Tibial nerve (tissue), 4 donors: ENCODE measurements at regions not wholly inside any gene's neighbourhood (a gene's known extent, or its start where the extent isn't known, plus 50 kb on each side); places are given as distances from the start of the nearest gene placed in this dataset.
"Not testable (repeated sequence)": the region's sequence is repeated elsewhere in the genome, so short reads cannot be mapped to it uniquely, and the experiment has no call there.

Experiments used
- DNase-seq, 2 donors: peaks; one replicate each; pipeline ENCODE4 v3.0.0-alpha.2; 2019; ENCODE audit warnings: low spot score in 2 of 2
- H3K27ac ChIP-seq, 4 donors: fragments of 200-600 bp; sonication (generic) in 3 of 4; one replicate each; pipeline ENCODE4 v1.5.1; 2017 to 2019; ENCODE audit warnings: mild to moderate bottlenecking in 1 of 4
- H3K27me3 ChIP-seq, 2 donors: fragments of 200-600 bp; sonication (generic) in 1 of 2; one replicate each; pipeline versions ENCODE4 v1.5.1 to v1.6.0; 2017 to 2019
- H3K36me3 ChIP-seq, 3 donors: fragments of 200-600 bp; sonication (generic); one replicate each; pipeline ENCODE4 v1.5.1; 2018 to 2019
- H3K4me1 ChIP-seq, 4 donors: fragments of 200-600 bp; sonication (generic) in 3 of 4; one replicate each; pipeline ENCODE4 v1.5.1; 2017 to 2019
- H3K4me3 ChIP-seq, 4 donors: fragments of 200-600 bp; sonication (generic) in 3 of 4; one replicate each; pipeline ENCODE4 v1.5.1; 2017 to 2019; ENCODE audit warnings: mild to moderate bottlenecking in 1 of 4, moderate library complexity in 1 of 4
- H3K9me3 ChIP-seq, 4 donors: fragments of 200-600 bp; sonication (generic) in 3 of 4; one replicate each; pipeline ENCODE4 v1.5.1; 2017 to 2019
- EP300 ChIP-seq, 2 donors: sonication (generic); formaldehyde crosslinking; IDR thresholded peaks; one replicate each; pipeline ENCODE4 v1.6.1; 2017; ENCODE audit warnings: antibody characterized with exemption in 2 of 2, mild to moderate bottlenecking in 1 of 2
- POLR2A ChIP-seq, 2 donors: fragments of 450-650 bp; IDR thresholded peaks; one replicate each; pipeline ENCODE4 v1.6.1; 2017; ENCODE audit warnings: antibody characterized with exemption in 2 of 2, mild to moderate bottlenecking in 2 of 2, moderate library complexity in 2 of 2
- WGBS, 2 donors: methylation state at CpG; one replicate each; pipeline ENCODE4 v1.1.5; 2018; 5-methylcytosine and 5-hydroxymethylcytosine counted together
- TF ChIP-seq, protein P1 (sequence below), 5 experiments: fragments of 200-600 bp in 3 of 5; fragments of 450-650 bp in 2 of 5; sonication (generic) in 3 of 5; IDR thresholded peaks; one replicate each; pipeline ENCODE4 v1.5.1; 2016 to 2019; ENCODE audit warnings: antibody characterized with exemption in 5 of 5, mild to moderate bottlenecking in 3 of 5, moderate library complexity in 2 of 5

DNA sequence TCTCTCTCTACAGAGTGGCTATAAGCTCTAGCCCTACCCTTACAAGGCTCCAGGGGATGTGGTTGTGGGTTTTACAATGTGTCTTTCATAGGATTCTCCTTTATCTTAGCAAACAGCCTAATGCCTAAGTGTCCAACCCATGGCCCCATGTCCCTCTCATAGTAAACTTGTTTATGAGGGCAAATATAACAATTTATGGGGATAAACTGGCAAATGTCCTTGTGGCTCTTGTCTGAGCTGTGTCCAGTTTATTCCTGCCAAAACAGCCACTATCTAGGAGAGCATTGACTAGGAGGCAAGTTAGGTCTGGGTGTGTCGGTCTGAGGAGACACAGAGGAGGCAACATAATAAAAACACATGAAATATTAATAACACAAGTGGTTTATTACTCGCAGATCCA lies 335.1 kb downstream of the IZUMO3 start:
- Histone ChIP-seq H3K27me3 (no peaks in the 10 kb centered on the region), H3K9me3 (no peaks in the 10 kb centered on the region), H3K4me1 (no peaks in the 10 kb centered on the region), H3K27ac (no peak overlapping the region), H3K36me3 (no peaks in the 10 kb centered on the region), H3K4me3 (no peak overlapping the region)
- 81 to 85% methylated on average over 2 of the region's 2 CpGs for WGBS, 2 donors
- TF ChIP-seq, protein P1, sequence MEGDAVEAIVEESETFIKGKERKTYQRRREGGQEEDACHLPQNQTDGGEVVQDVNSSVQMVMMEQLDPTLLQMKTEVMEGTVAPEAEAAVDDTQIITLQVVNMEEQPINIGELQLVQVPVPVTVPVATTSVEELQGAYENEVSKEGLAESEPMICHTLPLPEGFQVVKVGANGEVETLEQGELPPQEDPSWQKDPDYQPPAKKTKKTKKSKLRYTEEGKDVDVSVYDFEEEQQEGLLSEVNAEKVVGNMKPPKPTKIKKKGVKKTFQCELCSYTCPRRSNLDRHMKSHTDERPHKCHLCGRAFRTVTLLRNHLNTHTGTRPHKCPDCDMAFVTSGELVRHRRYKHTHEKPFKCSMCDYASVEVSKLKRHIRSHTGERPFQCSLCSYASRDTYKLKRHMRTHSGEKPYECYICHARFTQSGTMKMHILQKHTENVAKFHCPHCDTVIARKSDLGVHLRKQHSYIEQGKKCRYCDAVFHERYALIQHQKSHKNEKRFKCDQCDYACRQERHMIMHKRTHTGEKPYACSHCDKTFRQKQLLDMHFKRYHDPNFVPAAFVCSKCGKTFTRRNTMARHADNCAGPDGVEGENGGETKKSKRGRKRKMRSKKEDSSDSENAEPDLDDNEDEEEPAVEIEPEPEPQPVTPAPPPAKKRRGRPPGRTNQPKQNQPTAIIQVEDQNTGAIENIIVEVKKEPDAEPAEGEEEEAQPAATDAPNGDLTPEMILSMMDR (IDR thresholded peaks at IDR 0.05), result no peak
- no peak for TF ChIP-seq EP300 (IDR thresholded peaks at IDR 0.05)
- TF ChIP-seq POLR2A (IDR thresholded peaks at IDR 0.05), result no peak
- DNase-seq, result no peak

DNA sequence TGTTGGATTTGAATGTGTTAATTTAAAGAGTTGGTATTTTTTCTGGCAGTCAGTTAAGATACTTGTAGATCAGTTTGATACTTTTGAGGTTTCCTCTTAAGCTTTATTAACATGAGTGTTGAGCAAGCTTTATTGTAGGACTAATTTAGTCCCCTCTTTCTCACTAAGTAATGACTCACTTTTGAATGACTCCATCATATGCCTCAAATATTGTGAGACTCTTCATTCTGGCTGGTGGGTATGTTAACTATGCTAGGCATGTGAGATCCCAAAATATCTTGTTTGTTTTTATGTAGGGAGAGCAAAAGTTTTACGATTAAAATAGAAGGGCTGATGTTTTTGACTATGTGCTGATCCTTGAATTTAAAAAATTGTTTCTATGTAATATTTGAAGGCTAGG lies 355.7 kb downstream of the IZUMO3 start:
- Histone ChIP-seq H3K4me1 (no peaks in the 10 kb centered on the region), H3K36me3 (no peaks in the 10 kb centered on the region), H3K27ac (no peak overlapping the region), H3K4me3 (no peak overlapping the region), H3K27me3 (no peaks in the 10 kb centered on the region), H3K9me3 (peaks cover 0 to 23% (median 0%) of the 10 kb centered on the region in 4 donors)
- TF ChIP-seq, protein P1 (IDR thresholded peaks at IDR 0.05), result no peak
- no peak for TF ChIP-seq EP300 (IDR thresholded peaks at IDR 0.05)
- TF ChIP-seq POLR2A (IDR thresholded peaks at IDR 0.05), result no peak
- WGBS, 2 donors, result 74 to 81% methylated on average over 1 of the region's 1 CpG
- DNase-seq, result no peak

DNA sequence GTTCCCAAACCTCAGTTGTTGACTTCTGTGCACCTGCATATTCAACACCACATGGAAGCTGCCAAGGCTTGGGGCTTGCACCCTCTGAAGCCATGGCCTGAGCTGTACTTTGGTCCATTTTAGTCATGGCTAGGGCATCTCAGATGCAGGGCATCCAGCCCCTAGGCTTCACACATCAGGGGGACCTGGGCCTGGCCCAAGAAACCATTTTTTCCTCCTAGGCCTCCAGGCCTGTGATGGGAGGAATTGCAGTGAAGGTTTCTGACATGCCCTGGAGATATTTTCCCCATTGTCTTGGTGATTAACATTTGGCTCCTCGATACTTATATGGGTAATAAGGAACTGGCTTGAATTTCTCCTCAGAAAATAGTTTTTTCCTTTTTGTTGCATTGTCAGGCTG lies 354.5 kb upstream of the ELAVL2 start:
- not testable (repeated sequence) for DNase-seq, H3K27ac ChIP-seq, H3K4me1 ChIP-seq, H3K4me3 ChIP-seq, H3K36me3 ChIP-seq, H3K27me3 ChIP-seq
- peaks cover 0 to 39% (median 0%) of the 10 kb centered on the region in 4 donors for H3K9me3 ChIP-seq
- WGBS, 2 donors, result 73% methylated on average over 1 of the region's 1 CpG

DNA sequence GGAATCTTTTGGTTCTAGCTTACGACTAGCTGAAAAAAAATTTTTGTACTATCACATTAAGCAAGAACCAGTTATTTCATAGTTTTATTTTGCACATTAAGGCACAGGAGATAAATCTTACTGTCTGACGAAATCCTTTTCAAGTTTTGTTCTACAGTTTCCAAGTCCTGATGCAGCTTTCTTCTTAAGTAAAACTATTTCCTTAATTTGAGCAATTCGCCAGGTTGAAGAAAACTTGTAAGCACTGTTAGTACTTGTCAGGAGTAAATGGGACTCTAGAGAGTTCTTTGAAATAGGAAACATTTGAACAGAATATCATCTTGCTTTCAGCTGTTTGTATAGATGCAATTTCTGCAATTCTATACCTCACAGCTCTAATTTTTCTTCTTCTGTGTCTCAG lies 318.8 kb upstream of the ELAVL2 start:
- 61 to 65% methylated on average over 3 of the region's 3 CpGs for WGBS, 2 donors
- TF ChIP-seq, protein P1 (IDR thresholded peaks at IDR 0.05), result no peak
- TF ChIP-seq POLR2A (IDR thresholded peaks at IDR 0.05) (no peak), EP300 (IDR thresholded peaks at IDR 0.05) (no peak)
- no peak for DNase-seq
- Histone ChIP-seq H3K4me3 (no peak overlapping the region), H3K27me3 (no peaks in the 10 kb centered on the region), H3K4me1 (no peaks in the 10 kb centered on the region), H3K27ac (no peak overlapping the region), H3K9me3 (no peaks in the 10 kb centered on the region), H3K36me3 (no peaks in the 10 kb centered on the region)

DNA sequence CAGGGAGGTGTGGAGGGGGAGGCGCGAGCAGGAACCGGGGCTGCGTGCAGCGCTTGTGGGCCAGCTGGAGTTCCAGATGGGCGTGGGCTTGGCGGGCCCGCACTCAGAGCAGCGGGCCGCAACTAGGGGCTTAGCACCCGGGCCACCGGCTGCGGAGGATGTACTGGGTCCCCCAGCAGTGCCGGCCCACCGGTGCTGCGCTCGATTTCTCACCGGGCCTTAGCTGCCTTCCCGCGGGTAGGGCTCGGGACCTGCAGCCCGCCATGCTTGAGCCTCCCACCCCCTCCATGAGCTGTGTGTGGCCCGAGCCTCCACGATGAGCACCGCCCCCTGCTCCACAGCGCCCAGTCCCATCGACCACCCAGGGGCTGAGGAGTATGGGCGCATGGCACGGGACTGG lies 309.0 kb upstream of the ELAVL2 start:
- H3K36me3 ChIP-seq, DNase-seq, H3K4me3 ChIP-seq, H3K27me3 ChIP-seq, H3K9me3 ChIP-seq, H3K4me1 ChIP-seq, H3K27ac ChIP-seq: not testable (repeated sequence)
- 96 to 97% methylated on average over 21 to 28 of the region's 29 CpGs for WGBS, 2 donors

DNA sequence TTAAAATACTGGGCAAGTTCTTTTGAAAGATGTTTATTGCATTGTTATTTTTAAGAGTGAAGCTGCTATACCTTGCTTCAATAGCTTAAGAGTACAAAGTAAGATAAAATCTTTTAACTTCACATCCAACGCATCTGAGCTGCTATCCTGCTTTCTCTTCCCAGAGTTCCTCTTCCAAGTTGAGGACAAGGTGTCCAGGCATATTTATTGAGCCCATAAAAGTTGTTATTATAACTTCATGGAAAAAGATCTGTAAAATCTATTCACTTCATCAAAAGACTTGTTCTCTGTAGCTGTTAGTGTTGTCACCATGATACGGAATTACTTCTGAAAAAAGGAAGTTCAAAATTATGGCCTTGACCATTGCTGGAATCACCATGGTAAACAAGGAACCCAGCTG lies 306.2 kb upstream of the ELAVL2 start:
- TF ChIP-seq, protein P1 (IDR thresholded peaks at IDR 0.05), result no peak
- TF ChIP-seq EP300 (IDR thresholded peaks at IDR 0.05) (no peak), POLR2A (IDR thresholded peaks at IDR 0.05) (no peak)
- no peak for DNase-seq
- Histone ChIP-seq H3K4me1 (no peaks in the 10 kb centered on the region), H3K36me3 (no peaks in the 10 kb centered on the region), H3K27me3 (no peaks in the 10 kb centered on the region), H3K27ac (no peak overlapping the region), H3K9me3 (peaks cover 0 to 7% (median 0%) of the 10 kb centered on the region in 4 donors), H3K4me3 (no peak overlapping the region)
- 74 to 81% methylated on average over 2 of the region's 2 CpGs for WGBS, 2 donors
